BE2C (cell line): ENCODE measurements at regions not wholly inside any gene's neighbourhood (a gene's known extent, or its start where the extent isn't known, plus 50 kb on each side); places are given as distances from the start of the nearest gene placed in this dataset.

ENCODE experiments used
- DNase-seq: peaks from one replicate; pipeline ENCODE4 v3.0.0-alpha.2; 2020
- H3K27me3 ChIP-seq: fragments of 250-450 bp; sonication (Bioruptor Pico); 2 replicates; pipeline ENCODE4 v1.5.1; 2020; ENCODE audit warnings: mild to moderate bottlenecking
- H3K36me3 ChIP-seq: fragments of 250-450 bp; sonication (Bioruptor Pico); 2 replicates; pipeline ENCODE4 v1.5.1; 2020; ENCODE audit warnings: mild to moderate bottlenecking
- H3K4me1 ChIP-seq: fragments of 250-450 bp; sonication (Bioruptor Pico); 2 replicates; pipeline ENCODE4 v1.5.1; 2020
- H3K4me3 ChIP-seq: 2 replicates; pipeline ENCODE4 v1.5.1; 2011; ENCODE audit warnings: low read depth, low read length
- H3K9me3 ChIP-seq: fragments of 250-450 bp; sonication (Bioruptor Pico); 2 replicates; pipeline ENCODE4 v1.5.1; 2020
- CTCF ChIP-seq: IDR thresholded peaks from 2 replicates; pipeline ENCODE4 v1.5.1; 2012; ENCODE audit warnings: mild to moderate bottlenecking, low read depth, low read length

DNA sequence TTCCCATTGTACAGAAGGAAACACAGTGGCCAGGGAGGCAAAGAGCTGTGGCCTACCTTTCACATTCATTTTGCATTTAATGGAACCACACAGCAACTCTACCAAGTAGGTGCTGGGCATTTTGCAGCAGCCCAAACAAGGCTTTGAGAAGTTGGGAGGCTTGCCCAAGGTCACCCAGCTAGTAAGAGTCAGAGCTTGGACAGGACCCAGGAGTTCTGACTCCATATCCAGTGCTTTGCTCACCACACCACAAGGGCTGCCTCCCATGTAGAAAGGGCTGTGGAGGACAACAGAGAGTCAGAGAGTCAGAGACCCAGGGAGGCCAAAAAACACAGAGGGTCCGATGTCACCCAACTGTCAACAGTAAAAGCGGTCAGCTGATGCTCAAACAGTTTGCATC, 400.2 kb downstream of the BCL11B start:
- H3K27me3 ChIP-seq: no peaks in the 10 kb centered on the region
- no peak for TF ChIP-seq CTCF
- no peak overlapping the region for H3K4me3 ChIP-seq
- H3K9me3 ChIP-seq: peaks cover 3% of the 10 kb centered on the region; the same call in 1 of the 2 replicates
- H3K36me3 ChIP-seq: no peaks in the 10 kb centered on the region
- no peaks in the 10 kb centered on the region for H3K4me1 ChIP-seq
- DNase-seq: no peak

- no peak for TF ChIP-seq CTCF
- Histone ChIP-seq H3K4me3 (no peak overlapping the region), H3K4me1 (no peaks in the 10 kb centered on the region), H3K9me3 (peaks cover 3% of the 10 kb centered on the region), H3K27me3 (no peaks in the 10 kb centered on the region), H3K36me3 (no peaks in the 10 kb centered on the region)
- no peak for DNase-seq
Observed at GRCh38 chr14:98877065-98877464, 394.9 kb downstream of the BCL11B start.

GRCh38 chr14:98878282-98878681, 393.7 kb downstream of the BCL11B start:
- DNase-seq: no peak
- Histone ChIP-seq H3K4me1 (no peaks in the 10 kb centered on the region), H3K4me3 (no peak overlapping the region), H3K36me3 (no peaks in the 10 kb centered on the region), H3K9me3 (peaks cover 3% of the 10 kb centered on the region), H3K27me3 (no peaks in the 10 kb centered on the region)
- no peak for TF ChIP-seq CTCF

GRCh38 chr14:98886982-98887381, 385.0 kb downstream of the BCL11B start:
- H3K4me3 ChIP-seq: no peak overlapping the region
- no peaks in the 10 kb centered on the region for H3K9me3 ChIP-seq
- H3K4me1 ChIP-seq: no peaks in the 10 kb centered on the region
- TF ChIP-seq CTCF: no peak
- no peak for DNase-seq
- H3K27me3 ChIP-seq: no peaks in the 10 kb centered on the region
- no peaks in the 10 kb centered on the region for H3K36me3 ChIP-seq

GRCh38 chr14:98888281-98888680, 383.7 kb downstream of the BCL11B start:
- Histone ChIP-seq H3K9me3 (no peaks in the 10 kb centered on the region), H3K27me3 (no peaks in the 10 kb centered on the region), H3K36me3 (no peaks in the 10 kb centered on the region), H3K4me3 (no peak overlapping the region), H3K4me1 (no peaks in the 10 kb centered on the region)
- TF ChIP-seq CTCF: no peak
- DNase-seq: no peak

DNA sequence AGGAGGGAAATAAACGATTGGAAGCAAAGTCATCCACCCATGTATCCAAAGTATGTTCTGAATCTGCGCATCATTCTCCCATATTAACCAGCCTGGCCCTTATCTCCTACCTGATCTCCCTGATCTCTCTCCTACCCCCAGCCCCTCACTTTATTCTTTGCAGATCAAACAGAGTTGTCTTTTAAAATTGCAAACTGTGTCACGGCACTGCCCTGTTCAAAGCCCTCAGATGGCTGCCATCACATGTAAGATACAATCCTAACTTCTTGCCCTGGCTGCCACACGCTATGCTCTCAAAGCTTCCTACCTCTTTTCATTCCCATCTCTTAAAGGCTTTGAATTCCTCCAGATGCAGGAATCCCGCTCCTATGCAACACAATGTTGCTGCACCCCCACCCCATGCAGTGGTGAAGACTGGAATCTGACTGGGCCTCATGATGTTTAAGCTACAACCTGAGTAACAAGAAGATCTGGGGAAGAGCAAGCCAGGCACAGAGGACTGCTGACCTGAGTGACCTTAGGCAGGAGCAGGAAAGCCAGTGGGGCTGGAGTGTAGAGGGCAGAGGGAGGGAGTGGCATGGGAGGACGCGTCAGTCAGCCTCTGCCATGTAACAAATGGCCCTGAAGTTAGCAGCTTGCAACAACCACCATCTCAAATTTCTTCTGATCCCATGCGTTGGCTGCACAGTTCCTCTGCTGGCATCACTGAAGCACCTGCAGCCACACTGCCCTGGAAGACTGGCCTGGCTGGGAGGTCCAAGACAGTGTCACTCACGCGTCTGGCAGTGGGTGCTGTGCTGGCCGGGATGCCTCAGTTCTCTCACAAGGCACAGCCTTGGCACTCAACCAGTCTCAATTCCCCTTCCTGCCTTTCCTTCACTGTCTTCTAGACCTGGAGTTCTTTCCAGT, 382.8 kb downstream of the BCL11B start:
- Histone ChIP-seq H3K36me3 (no peaks in the 10 kb centered on the region), H3K27me3 (no peaks in the 10 kb centered on the region), H3K4me3 (no peak overlapping the region), H3K4me1 (no peaks in the 10 kb centered on the region), H3K9me3 (no peaks in the 10 kb centered on the region)
- DNase-seq: no peak
- TF ChIP-seq CTCF: no peak
